CD14-positive monocyte (primary cell): ENCODE measurements at regions not wholly inside any gene's neighbourhood (a gene's known extent, or its start where the extent isn't known, plus 50 kb on each side); places are given as distances from the start of the nearest gene placed in this dataset.
A peak's percentile ranks its signal among the peaks of the same experiment; 100 is the strongest.

Experiments used
- DNase-seq, 3 donors: peaks; one replicate each; pipeline ENCODE4 v3.0.0-alpha.2; 2011 to 2022
- H2AFZ ChIP-seq: 2 replicates; pipeline ENCODE4 v1.6.0; 2012; ENCODE audit warnings: mild to moderate bottlenecking, low read depth, low read length, inconsistent platforms; ENCODE audit not compliant: insufficient read depth, poor library complexity, severe bottlenecking
- H3K27ac ChIP-seq, 2 donors: 1 replicate in 1 of 2; 2 replicates in 1 of 2; pipeline ENCODE4 v1.5.1; 2012 to 2013; ENCODE audit warnings: low read length in 2 of 2, control low read depth in 1 of 2, inconsistent platforms in 1 of 2, low read depth in 1 of 2, mild to moderate bottlenecking in 1 of 2
- H3K27me3 ChIP-seq, 2 donors: one replicate each; pipeline versions ENCODE4 v1.6.0 to v1.6.1; 2011 to 2013; ENCODE audit warnings: low read length in 2 of 2; ENCODE audit not compliant: control insufficient read depth in 2 of 2, insufficient read depth in 2 of 2
- H3K36me3 ChIP-seq, 2 donors: replicated peaks in 1 of 2; 1 replicate in 1 of 2; 2 replicates in 1 of 2; pipeline versions ENCODE4 v1.5.1 to v1.6.1; 2012 to 2013; ENCODE audit warnings: low read length in 2 of 2, control low read depth in 1 of 2, inconsistent platforms in 1 of 2, mild to moderate bottlenecking in 1 of 2; ENCODE audit not compliant: insufficient read depth in 2 of 2, control insufficient read depth in 1 of 2
- H3K4me1 ChIP-seq, 2 donors: 1 replicate in 1 of 2; 2 replicates in 1 of 2; pipeline versions ENCODE4 v1.5.1 to v1.6.1; 2012 to 2013; ENCODE audit warnings: low read length in 2 of 2, control low read depth in 1 of 2, inconsistent platforms in 1 of 2, mild to moderate bottlenecking in 1 of 2, moderate library complexity in 1 of 2; ENCODE audit not compliant: insufficient read depth in 2 of 2, control insufficient read depth in 1 of 2
- H3K4me2 ChIP-seq: replicated peaks from 2 replicates; pipeline ENCODE3; 2012; ENCODE audit warnings: low read length, moderate library complexity, mild to moderate bottlenecking; ENCODE audit not compliant: poor library complexity, severe bottlenecking; ENCODE audit errors: extremely low read depth
- H3K4me3 ChIP-seq, 3 experiments: fragments of 200-600 bp in 1 of 3; sonication (generic) in 1 of 3; replicated peaks in 1 of 3; 1 replicate in 2 of 3; 2 replicates in 1 of 3; pipeline ENCODE4 v1.5.1; 2011 to 2013; ENCODE audit warnings: low read length in 3 of 3, mild to moderate bottlenecking in 3 of 3, control low read depth in 2 of 3, low read depth in 2 of 3, inconsistent platforms in 1 of 3, moderate library complexity in 1 of 3
- H3K79me2 ChIP-seq: 2 replicates; pipeline ENCODE4 v1.6.0; 2012; ENCODE audit warnings: mild to moderate bottlenecking, control low read depth, inconsistent platforms, low read length, moderate library complexity; ENCODE audit not compliant: insufficient read depth
- H3K9ac ChIP-seq: 2 replicates; pipeline ENCODE4 v1.6.0; 2017; ENCODE audit warnings: low read length, mild to moderate bottlenecking; ENCODE audit not compliant: insufficient read depth, poor library complexity, severe bottlenecking
- H3K9me3 ChIP-seq, 2 donors: replicated peaks in 1 of 2; 1 replicate in 1 of 2; 2 replicates in 1 of 2; pipeline versions ENCODE4 v1.5.1 to v1.6.1; 2012 to 2013; ENCODE audit warnings: low read length in 2 of 2, control low read depth in 1 of 2; ENCODE audit not compliant: control insufficient read depth in 1 of 2, insufficient read depth in 1 of 2
- H4K20me1 ChIP-seq: 2 replicates; pipeline ENCODE4 v1.6.0; 2012; ENCODE audit warnings: mild to moderate bottlenecking, low read length, control low read depth, moderate library complexity; ENCODE audit not compliant: insufficient read depth
- H3K27ac Mint-ChIP-seq, 7 donors: one replicate each; pipeline ENCODE4 v1.8.0; 2020; ENCODE audit warnings: mild to moderate bottlenecking in 7 of 7, mixed read lengths in 7 of 7, moderate library complexity in 6 of 7, inconsistent platforms in 2 of 7
- H3K27me3 Mint-ChIP-seq, 3 donors: one replicate each; pipeline ENCODE4 v1.8.0; 2021 to 2022; ENCODE audit warnings: low read depth in 3 of 3, mild to moderate bottlenecking in 3 of 3, mixed read lengths in 3 of 3, moderate library complexity in 3 of 3, inconsistent platforms in 1 of 3
- H3K36me3 Mint-ChIP-seq, 2 donors: one replicate each; pipeline ENCODE4 v1.8.0; 2020; ENCODE audit warnings: mixed read lengths in 2 of 2, inconsistent platforms in 1 of 2, mild to moderate bottlenecking in 1 of 2
- H3K4me1 Mint-ChIP-seq: one replicate; pipeline ENCODE4 v1.8.0; 2020; ENCODE audit warnings: mild to moderate bottlenecking, mixed read lengths
- H3K4me3 Mint-ChIP-seq, 2 donors: one replicate each; pipeline ENCODE4 v1.8.0; 2020; ENCODE audit warnings: mild to moderate bottlenecking in 2 of 2, mixed read lengths in 2 of 2, moderate library complexity in 1 of 2
- H3K9me3 Mint-ChIP-seq, 7 donors: one replicate each; pipeline ENCODE4 v1.8.0; 2020 to 2022; ENCODE audit warnings: mixed read lengths in 7 of 7, mild to moderate bottlenecking in 6 of 7, moderate library complexity in 6 of 7, inconsistent platforms in 2 of 7
- CTCF ChIP-seq: fragments of 200-600 bp; IDR thresholded peaks from one replicate; pipeline ENCODE4 v1.8.0; 2022; ENCODE audit warnings: antibody characterized with exemption, mild to moderate bottlenecking
- WGBS: methylation state at CpG from one replicate; pipeline ENCODE4 v1.1.5; 2013; ENCODE audit warnings: missing lambda C conversion rate; ENCODE audit not compliant: insufficient coverage; 5-methylcytosine and 5-hydroxymethylcytosine counted together
- intact Hi-C, 2 donors: fragments of 100-400 bp; cut with micrococcal nuclease; formaldehyde crosslinking; loops; one replicate each; pipeline versions ENCODE4 v1.15.0 to v1.15.1; 2023

DNA sequence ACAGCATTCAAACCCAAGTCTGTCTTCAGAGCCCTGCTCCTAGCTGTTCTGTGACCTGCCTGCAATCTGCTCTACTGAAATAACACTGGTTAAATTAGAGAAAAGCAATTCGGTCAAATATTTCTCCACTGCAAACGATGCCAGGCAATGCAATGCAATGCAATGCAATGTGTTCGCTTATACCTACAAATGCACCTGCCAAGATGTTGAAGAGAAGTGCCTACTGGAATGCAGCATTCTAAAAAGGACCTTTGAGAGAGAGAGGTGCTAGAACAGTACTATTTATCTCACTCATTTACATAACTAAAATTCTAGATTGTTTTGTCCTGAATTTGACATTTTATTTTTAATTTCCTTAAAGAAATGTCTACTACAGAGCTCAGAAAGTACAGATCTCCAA is 157.3 kb upstream of the CDK1 start:
- no peak for DNase-seq
- no peak for TF ChIP-seq CTCF
- Mint-ChIP-seq H3K27me3 (peaks cover 0 to 2% (median 0%) of the 10 kb centered on the region in 3 donors), H3K9me3 (no peaks in the 10 kb centered on the region), H3K27ac (no peak overlapping the region), H3K4me1 (peaks cover 11% of the 10 kb centered on the region), H3K36me3 (no peaks in the 10 kb centered on the region), H3K4me3 (no peak overlapping the region)
- Histone ChIP-seq H4K20me1 (no peaks in the 10 kb centered on the region), H3K4me3 (no peak overlapping the region), H2AFZ (no peak overlapping the region), H3K79me2 (no peaks in the 10 kb centered on the region), H3K9me3 (no peaks in the 10 kb centered on the region), H3K4me1 (peaks cover 0 to 7% of the 10 kb centered on the region in 2 donors), H3K9ac (no peak overlapping the region), H3K27me3 (no peaks in the 10 kb centered on the region), H3K27ac (no peak overlapping the region), H3K36me3 (no peaks in the 10 kb centered on the region), H3K4me2 (no peak overlapping the region)
- 100% methylated on average over 1 of the region's 3 CpGs for WGBS
- intact Hi-C loops = no loop called here

- H3K27ac ChIP-seq = no peak overlapping the region
- Mint-ChIP-seq H3K27me3 (no peaks in the 10 kb centered on the region), H3K9me3 (no peaks in the 10 kb centered on the region), H3K4me1 (peaks cover 20% of the 10 kb centered on the region), H3K27ac (peak overlapping the region in 2 of 7 donors; percentile 32 to 63), H3K36me3 (no peaks in the 10 kb centered on the region), H3K4me3 (no peak overlapping the region)
- DNase-seq = no peak
- no peaks in the 10 kb centered on the region for H3K79me2 ChIP-seq
- no peaks in the 10 kb centered on the region for H4K20me1 ChIP-seq
- intact Hi-C loops = no loop called here
- no peak overlapping the region for H2AFZ ChIP-seq
- no peak overlapping the region for H3K4me3 ChIP-seq
- no peaks in the 10 kb centered on the region for H3K36me3 ChIP-seq
- H3K9ac ChIP-seq = no peak overlapping the region
- H3K4me1 ChIP-seq = peaks cover 0 to 18% of the 10 kb centered on the region in 2 donors
- H3K4me2 ChIP-seq = no peak overlapping the region
- no peaks in the 10 kb centered on the region for H3K27me3 ChIP-seq
- TF ChIP-seq CTCF = no peak
- no peaks in the 10 kb centered on the region for H3K9me3 ChIP-seq
- WGBS = 58% methylated on average over 1 of the region's 1 CpG
These were observed 159.4 kb upstream of the CDK1 start for GRCh38 chr10:60618861-60619260.
